Stimulated activated CD8-positive, alpha-beta memory T cell treated with anti-CD3 and anti-CD28 coated beads, Interleukin-4, amount 100 ng/mL, for 48 hours (primary cell): ENCODE measurements at regions not wholly inside any gene's neighbourhood (a gene's known extent, or its start where the extent isn't known, plus 50 kb on each side); places are given as distances from the start of the nearest gene placed in this dataset.
"Not testable (repeated sequence)": the region's sequence is repeated elsewhere in the genome, so short reads cannot be mapped to it uniquely, and the experiment has no call there.

Experiments
- DNase-seq: peaks from one replicate; pipeline ENCODE4 v3.0.0-alpha.2; 2020

DNA sequence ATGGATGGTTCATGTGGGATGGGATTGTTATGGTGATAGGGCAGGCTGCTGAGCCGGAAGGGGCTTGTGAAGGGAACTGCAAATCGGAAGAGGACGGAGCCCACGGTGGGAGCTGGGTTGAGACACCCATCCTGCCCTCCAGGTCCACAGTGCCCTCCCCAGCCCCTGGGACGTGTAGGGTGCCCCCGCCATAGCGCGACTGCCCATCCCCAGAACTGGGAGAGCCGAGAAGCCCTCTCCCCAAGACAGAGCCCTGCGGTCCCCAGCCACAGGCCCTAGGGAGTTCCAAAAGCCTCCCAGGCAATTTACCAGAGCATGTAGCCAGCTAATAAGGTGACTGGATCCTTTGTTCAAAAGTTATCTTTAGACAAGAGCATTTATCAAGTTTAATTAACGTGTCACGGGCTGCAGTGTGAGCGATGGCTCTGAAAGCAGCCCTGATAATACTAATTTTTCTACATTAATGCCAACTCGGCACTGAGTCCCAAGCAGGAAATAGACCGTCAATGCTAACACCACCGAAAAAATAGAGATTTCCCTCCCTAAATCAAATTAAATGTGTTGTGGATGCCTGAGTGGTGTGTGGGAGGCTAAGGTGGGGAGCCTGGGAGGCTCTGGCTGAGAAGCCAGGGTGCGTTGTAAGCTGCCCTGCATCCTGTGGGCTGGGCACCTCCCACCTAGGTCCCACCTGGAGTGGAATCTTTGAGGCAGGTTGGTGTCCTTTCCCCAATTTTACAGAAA lies 76.8 kb upstream of the RTL6 start:
- no peak for DNase-seq

DNA sequence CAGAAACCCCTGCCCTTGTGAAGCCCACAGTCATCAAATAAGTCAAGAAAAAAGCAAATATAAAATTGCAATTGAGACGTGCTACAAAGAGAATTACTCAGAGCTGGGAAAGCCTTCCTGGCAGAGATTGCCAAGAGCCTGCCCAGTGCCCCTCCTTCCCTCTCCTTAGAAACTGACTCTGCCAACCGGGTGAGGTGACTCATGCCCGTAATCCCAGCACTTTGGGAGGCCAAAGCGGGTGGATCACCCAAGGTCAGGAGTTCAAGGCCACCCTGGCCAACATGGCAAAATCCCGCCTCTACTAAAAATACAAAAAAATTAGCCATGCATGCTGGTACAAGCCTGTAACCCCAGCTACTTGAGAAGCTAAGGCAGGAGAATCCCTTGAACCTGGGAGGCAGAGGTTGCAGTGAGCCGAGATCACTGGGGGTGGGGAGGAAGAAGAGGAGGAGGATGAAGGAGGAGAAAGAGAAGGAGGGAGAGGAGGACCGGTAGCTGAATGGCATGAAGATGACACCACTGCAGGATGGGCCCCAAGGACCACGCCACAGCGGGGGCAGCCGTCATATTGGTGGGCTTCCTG lies 76.1 kb upstream of the RTL6 start:
- no peak for DNase-seq

DNA sequence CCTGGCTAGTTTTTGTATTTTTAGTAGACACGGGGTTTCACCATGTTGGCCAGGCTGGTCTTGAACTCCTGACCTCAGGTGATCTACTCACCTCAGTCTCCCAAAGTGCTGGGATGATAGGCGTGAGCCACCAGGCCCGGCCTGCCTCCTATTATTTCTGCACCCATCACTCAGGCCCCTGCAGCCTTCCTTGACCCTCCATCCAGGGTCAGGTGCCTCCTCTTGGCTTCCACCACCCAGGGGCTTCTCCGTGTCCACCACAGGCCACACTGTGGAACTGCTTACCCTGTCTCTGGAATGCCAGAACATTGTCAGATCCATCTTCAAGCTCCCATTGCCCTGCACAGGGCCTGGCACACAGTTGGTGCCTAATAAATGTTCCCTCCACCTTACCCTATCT lies 75.4 kb upstream of the RTL6 start:
- DNase-seq = no peak

DNA sequence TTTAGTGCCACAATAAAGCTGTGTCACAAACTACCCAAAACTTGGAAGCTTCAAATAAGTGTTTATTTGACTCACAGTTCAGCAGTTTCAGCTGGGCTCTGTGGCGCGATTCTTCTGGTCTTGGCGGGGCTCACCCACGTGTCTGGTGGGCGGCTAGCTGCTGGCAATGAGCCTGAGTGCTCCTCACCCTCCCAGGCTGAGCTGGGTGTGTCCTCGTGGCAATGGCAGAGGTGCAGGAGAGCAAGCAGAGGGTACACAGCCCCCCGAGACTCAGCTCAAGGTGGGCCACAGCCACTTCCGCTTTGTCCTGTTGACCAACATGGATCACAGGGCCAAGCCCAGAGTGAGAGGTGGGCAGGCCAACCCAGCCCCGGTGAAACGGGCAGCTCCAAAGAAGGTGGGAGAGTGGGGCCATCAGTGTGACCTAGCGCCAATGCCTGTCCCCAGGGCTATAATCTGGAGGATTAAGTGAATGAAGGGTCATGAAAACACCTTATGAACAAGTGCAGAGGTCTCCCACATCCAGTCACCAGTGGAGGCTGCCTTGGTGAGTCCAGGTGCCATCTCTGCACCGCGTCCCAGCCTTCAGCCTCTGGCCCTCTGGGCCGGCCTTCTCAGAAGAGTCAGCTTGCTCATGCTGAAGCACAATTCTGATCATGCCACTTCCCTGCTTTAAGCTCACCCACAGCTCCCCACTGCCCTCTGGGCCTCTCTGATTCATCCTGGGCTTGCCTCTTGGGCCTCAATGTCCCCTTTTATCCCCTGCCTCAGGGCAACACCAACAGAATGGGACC lies 74.6 kb upstream of the RTL6 start:
- peak; percentile 18 for DNase-seq

DNA sequence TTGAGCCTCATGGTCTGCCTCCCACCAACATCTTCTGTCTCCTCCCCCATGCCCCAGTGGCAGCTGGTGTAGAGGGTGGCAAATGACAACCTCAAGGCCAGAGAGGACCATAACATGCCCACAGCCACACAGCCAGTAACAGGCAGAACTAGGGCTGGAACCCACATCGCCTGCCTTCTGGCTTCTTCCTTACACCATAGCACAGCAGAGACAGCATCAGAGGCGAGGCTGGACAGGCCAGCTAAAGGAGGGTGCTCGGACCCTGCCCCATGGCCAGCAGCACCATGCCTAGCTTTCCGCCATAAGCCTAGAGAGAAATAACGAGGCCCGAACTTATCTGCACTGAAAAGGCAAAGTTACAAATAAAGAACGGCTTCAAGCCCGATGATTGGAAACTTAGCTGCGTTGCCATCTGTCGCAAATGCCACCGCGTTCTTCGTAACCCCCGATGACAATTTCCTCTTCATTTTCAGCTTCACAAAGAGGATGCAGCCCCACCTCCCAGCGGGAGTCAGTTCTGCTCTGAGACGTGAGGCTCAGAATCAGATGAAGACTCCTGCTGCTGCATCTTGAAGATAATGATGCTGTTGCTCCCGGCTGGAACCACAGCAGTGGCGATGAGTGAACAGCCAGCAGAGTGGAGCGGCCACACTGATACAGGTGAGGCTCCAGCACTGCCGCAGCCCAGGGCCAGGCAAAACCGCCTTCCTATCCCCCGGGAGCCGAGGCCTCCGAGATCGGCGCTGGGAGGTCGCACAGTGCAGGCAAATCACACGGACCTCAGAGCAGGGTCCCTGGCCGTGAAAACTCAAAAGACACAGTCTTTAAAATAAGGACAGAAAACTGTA lies 73.8 kb upstream of the RTL6 start:
- no peak for DNase-seq

DNA sequence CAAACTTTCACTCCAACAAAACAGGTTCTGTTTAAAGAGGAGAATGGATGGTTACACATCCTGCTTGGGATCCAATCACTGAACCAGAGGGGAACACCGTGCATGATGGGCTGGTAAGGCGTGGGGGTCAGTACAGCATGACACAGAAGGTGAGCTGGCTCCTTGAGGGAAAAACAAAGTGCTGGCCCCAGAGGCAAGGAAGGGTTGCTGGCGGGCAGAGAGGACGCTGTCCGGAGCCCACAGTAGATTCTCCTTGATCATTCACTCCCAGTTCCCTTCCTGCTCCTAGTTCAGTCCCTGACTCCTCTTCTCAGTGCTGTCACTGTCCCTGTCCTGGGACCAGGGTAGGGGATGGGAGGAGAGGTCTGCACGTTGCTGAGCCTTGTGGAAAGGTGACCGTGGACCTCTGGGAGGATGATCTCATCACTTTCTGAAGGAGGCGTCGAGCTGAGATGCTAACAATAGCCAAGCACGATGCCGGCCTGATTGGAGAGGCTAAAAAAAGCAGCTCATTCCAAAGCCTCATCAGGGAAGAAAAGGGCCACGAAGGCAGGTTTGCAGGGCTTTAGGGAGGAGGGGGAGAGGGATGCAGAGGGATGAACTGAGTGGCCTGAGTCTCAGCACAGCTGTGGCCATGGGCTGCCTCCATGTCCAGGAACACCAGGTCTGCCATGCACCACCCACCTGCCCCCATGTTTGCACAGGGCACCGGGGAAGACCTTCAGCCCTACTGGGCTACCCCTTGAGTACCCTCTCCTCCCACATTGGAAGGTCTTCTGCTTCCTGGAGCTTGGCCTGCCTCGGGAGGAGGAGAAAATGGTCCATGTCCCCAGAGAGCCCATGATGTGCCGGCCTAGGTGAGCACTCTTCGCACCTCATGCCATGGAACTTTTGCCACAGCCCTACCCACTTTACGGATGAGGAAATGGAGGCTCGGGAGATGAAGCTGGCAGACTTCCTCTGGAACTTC lies 72.7 kb upstream of the RTL6 start:
- DNase-seq = no peak

DNA sequence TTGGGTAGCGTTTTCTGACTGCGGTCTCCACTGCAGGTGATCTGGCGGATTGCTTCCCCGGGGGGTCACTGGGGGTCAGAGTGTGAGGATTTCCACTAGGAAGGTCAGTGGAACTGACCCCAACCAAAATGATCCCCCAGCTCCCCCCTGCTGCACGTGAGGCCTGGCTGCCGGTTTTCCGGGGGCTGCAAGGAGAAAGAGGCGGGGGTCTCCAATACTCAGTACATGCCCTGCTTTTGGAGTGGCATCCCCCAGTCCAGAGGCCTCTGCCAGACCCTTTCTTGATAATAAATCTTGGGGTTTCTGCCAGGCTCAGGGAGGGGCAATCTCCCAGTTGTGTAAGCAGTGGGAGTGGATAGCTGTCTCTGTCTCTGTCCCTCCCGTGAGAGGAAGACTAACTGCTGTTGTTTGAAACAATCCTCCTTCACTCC lies 71.5 kb upstream of the RTL6 start:
- DNase-seq = no peak

DNA sequence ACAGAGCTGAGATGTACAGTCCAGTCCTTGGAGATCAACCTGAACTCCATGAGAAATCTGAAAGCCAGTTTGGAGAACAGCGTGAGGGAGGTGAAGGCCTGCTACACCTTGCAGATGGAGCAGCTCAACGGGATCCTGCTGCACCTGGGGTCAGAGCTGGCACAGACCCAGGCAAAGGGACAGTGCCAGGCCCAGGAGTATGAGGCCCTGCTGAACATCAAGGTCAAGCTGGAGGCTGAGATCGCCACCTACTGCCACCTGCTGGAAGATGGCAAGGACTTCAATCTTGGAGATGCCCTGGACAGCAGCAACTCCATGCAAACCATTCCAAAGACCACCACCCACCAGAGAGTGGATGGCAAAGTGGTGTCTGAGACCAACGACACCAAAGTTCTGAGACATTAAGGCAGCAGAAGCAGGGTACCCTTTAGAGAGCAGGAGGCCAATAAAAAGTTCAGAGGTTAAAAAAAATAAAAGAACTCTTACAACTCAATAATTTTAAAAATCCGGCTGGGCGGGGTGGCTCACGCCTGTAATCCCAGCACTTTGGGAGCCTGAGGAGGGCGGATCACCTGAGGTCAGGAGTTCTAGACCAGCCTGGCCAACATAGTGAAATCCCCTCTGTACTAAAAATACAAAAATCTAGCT lies 69.9 kb upstream of the RTL6 start:
- DNase-seq = peak; percentile 65

DNA sequence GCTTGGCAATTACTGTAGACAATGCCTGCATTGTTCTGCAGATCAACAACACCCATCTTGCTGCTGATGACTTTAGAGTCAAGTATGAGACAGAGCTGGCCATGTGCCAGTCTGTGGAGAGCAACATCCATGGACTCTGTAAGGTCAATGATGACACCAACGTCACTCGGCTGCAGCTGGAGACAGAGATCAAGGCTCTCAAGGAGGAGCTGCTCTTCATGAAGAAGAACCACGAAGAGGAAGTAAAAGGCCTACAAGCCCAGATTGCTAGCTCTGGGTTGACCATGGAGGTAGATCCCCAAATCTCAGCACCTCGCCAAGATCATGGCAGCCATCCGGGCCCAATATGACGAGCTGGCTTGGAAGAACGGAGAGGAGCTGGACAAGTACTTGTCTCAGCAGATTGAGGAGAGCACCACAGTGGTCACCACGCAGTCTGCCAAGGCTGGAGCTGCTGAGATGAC lies 69.4 kb upstream of the RTL6 start:
- DNase-seq = peak; percentile 14

DNA sequence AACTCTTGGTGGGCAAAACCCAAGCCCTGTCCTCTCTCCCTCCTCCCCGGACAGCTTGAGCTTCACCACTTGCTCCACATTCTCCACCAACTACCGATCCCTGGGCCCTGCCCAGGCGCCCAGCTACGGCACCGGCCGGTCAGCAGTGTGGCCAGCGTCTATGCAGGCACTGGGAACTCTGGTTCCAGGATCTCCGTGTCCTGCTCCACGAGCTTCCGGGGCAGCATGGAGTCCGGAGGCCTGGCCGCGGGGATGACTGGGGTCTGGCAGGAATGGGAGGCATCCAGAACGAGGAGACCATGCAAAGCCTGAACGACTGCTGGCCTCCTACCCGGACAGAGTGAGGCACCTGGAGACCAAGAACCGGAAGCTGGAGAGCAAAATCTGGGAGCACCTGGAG lies 68.9 kb upstream of the RTL6 start:
- DNase-seq = peak; percentile 11

DNA sequence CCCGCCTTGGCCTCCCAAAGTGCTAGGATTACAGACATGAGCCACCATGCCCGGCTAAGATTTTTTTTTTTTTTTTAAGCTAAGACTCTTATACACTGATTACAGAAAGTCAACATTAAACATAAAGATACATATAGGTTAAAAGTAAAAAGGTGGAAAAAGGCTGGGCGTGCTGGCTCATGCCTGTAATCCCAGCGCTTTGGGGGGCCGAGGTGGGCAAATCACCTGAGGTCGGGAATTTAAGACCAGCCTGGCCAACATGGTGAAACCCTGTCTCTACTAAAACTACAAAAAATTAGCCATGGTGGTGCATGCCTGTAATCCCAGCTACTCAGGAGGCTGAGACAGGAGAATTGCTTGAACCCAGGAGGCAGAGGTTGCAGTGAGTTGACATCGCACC lies 64.6 kb upstream of the RTL6 start:
- DNase-seq = not testable (repeated sequence)

DNA sequence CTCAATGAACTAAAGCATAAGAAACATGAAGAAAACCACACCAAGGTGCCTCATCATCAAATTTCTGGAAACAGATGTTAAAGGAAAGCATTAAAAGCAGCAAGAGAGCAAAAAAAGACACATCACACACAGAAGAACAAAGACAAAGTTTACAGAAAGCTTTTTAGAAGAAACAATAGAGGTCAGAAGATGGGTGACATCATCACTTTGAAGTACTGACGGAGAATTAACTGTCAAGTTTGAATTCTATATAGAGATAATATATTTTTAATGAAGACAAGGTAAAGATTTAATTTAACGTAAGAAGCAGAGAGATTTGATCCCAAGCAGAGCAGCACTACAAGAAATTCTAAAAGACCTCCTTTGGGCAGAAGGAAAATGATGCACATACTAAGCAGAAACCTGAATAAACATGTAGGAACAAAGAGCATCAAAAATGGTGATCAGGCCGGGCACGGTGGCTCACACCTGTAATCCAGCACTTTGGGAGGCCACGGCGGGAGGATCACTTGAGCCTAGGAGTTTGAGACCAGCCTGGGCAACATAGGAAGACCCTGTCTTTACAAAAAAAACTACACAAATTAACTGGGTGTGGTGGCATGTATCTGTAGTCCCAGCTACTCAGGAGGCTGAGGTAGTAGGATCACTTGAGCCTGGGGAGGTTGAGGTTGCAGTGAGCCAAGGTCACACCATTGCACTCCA lies 63.3 kb upstream of the RTL6 start:
- no peak for DNase-seq

DNA sequence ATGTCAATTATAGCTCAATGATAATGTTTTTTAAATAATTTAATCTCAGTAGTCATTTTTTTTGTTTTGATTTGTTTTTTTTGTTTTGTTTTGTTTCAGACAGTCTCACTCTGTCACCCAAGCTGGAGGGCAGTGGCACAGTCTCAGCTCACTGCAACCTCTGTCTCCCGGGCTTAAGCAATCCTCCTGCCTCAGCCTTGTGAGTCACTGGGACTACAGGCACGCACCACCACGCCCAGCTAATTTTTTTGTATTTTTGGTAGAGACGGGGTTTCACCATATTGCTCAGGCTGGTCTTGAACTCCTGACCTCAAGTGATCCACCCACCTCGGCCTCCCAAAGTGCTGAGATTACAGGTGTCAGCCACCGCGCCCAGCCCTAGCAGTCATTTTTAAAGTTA lies 60.6 kb upstream of the RTL6 start:
- not testable (repeated sequence) for DNase-seq

DNA sequence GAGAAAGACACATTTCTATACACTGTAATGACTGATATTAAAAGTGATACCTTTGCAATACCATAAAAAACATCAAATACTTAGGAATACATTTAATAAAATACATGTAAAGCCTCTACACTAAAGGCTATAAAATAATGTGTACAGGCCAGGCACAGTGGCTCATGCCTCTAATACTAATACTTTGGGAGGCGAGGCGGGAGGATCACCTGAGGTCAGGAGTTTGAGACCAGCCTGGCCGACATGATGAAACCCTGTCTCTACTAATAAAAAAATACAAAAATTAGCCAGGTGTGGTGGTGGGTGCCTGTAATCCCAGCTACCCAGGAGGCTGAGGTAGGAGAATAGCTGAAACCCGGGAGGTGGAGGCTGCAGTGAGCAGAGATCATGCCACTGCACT lies 59.8 kb upstream of the RTL6 start:
- DNase-seq = not testable (repeated sequence)

DNA sequence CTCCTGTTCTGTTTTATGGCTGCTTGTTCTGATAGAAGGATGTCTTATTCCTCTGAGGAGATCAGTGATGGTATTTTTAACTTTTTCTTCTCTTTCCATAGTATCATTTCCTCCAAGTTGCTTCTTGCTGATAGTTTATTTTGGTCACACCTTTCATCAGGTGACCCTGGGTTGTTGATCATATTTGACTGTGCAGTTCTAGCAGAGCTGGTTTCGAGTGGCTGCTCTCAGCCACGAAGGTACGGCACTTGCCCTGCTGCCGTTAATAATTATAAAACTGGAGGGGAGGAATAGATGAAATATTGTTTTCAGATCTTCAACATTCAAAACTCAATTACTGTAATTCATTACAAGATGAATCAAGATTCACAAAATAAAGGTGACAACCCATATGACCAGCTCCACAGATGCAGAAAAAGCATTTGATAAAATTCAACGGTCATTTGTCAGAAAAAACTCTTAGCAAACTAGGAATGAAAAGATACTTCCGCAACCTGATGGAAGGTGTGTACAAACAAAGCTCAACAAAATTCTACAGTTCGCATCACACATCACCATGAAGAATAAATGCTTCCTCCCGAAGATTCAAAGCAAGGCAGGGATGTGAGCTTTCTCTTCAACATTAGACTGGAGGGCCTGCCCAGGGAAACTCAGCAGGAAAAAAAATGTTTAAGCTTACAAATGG lies 59.2 kb upstream of the RTL6 start:
- DNase-seq = no peak

DNA sequence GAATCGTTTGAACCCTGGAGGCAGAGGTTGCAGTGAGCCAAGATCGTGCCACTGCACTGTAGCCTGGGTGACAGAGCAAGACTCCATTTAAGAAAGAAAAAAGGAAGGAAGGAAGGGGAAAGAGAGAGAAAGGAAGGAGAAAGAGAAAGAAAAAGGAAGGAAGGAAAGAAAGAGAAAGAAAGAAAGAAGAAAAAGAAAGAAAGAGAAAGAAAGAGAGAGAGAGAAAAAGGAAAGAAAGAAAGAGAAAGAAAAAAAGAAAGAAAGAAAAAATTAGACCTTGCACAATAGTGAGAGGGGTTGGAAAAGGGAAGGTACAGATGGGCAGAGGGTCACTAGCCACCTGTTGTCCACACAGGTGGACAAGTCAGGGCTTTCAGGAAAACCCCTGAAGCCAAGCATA lies 57.6 kb upstream of the RTL6 start:
- DNase-seq = no peak

DNA sequence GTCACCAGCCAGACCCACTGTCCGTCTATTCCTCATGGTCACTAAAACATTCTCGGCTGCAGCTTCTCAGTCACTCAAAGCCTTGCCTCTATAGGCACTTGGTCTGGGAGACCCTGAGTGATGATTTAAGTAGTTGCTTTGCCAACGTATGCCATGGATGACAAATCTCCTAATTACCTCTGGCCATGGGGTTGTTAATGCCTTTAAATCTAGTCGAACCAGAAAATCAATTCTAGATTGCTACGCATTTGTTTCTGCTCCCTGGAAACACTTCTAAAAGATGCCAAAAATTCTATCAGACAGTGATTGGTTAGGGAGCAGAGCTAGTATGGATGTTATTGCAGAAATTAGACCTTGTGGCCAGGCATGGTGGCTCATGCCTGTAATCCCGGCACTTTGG lies 57.0 kb upstream of the RTL6 start:
- no peak for DNase-seq

DNA sequence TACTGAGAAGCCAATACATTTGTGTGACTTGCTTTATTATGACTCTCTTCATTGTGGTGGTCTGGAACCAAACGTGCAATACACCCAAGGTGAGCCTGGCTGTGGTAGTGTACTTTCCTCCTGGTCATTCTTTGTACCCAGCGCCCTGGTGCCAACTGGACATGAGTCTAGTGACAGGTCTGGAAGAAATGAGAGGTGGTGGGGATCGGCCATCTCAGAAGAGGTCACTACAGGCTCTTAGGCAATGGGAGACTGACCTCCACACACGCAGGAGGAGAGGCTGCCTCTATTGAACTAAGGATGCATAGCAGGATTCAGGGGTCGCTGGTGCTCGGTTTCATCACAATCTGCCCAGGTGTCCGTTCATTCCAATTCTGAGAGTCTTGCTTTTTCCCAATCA lies 56.4 kb upstream of the RTL6 start:
- no peak for DNase-seq

DNA sequence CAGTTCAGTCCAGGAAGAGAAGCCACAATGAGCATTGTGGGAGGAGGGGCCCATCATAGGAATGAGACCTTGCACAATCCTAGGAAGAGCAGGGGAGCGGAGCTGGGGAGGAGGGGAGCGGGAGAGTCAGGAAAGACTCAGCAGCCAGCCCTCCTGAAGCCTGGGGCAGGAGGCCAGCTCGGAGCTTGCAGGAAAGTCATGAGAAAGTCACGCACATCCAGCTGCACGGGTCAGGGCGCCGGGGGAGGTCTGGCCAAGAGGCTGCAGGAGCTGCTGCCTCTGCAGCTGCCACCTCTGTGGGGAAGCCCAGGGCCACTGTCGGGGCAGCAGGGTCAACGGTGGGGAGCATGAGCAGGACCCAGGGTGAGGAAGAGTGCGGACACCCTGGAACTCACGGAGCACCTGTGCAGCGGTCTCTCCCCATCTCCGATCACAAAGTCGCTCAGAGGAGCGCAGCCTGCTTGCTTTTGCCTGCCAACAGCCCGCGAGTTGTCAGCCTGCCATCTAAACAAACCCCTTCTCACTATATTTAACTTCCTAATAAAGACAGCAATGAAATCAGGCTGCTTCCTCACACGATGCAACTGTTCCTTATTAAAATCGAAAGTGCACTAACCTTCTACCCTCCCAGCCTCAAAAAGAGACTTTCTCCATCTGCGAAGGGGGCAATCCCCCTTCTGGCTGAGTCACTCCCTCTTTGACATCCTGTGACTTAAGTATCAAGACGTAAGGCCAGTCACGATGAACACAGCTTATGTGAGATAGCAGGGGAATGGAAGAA lies 52.9 kb upstream of the RTL6 start:
- DNase-seq = peak; percentile 37
